H7 (cell line): ENCODE measurements at regions not wholly inside any gene's neighbourhood (a gene's known extent, or its start where the extent isn't known, plus 50 kb on each side); places are given as distances from the start of the nearest gene placed in this dataset.

Source experiments
- DNase-seq: peaks from one replicate; pipeline ENCODE4 v3.0.0; 2012
- H3K27me3 ChIP-seq: 2 replicates; pipeline ENCODE4 v1.6.0; 2011; ENCODE audit warnings: mild to moderate bottlenecking, low read length; ENCODE audit not compliant: control insufficient read depth, insufficient read depth
- H3K36me3 ChIP-seq: replicated peaks from 2 replicates; pipeline ENCODE4 v1.5.1; 2011; ENCODE audit warnings: low read length; ENCODE audit not compliant: control insufficient read depth, insufficient read depth
- H3K4me3 ChIP-seq: 2 replicates; pipeline ENCODE4 v1.5.1; 2011; ENCODE audit warnings: low read depth, mild to moderate bottlenecking, control low read depth, low read length, moderate library complexity; ENCODE audit not compliant: insufficient read depth

DNA sequence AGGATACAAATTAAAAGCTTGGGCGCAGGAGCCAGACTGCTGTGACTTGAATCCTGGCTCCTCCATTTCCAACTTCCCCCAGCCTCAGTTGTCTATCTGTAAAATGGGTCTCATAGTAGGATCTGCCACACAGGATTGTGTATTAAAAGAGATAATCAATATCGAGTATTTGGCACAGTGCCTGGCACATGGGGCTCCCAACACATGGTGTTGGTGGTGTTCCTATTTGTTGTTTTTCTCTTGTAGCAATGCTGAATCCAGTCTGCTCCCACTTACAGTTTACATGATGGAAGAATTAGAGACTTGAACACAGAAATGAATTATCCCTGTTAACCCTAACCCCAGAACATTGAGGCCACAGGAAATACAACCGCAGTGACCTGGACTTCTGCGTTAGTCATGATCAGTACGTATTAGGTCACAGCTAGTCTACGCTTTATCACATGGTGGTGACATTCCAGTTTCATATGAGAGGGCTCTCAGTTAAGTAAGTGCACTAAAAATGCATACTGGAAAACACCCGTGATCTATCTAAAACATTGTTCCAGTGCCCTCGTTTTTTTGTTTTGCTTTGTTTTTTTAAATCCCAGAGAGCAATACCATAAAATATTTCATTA lies 169.5 kb upstream of the KLF14 start:
- Histone ChIP-seq H3K4me3 (no peak overlapping the region), H3K36me3 (no peaks in the 10 kb centered on the region), H3K27me3 (no peaks in the 10 kb centered on the region)
- DNase-seq, result no peak

DNA sequence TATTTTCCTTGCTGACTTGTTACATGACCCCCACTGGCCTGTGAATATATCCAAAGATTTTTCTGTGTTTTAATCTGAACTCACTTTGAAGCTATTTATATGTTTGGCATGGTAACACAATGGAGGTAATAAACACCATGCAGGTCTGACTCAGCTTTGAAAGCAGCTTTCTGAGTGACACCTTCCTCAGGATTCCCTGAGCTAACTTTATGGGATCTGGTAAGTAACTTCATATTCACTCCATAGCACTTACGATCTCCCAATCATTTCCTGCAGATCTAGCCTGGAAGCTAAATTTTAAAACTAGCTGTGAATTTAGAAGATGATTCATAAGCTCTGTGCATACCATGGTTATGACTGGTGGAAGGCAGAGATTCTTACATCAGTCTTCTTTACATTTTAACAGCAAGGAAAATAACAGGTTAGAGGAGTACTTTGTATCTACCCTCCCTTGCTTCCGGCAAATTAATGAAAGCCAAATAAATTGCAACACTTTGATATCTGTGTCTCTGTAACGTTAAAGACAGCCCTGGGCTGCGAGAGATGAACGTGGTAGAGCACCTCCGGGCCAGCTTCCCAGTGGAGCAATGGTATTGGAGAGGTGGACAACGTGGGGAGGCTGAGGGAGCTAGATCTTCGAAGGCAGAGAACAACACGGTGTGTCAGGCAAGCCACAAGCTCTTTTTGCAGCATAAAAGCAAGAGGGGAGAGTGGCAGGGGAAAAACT lies 170.2 kb upstream of the KLF14 start:
- Histone ChIP-seq H3K36me3 (no peaks in the 10 kb centered on the region), H3K27me3 (no peaks in the 10 kb centered on the region), H3K4me3 (no peak overlapping the region)
- DNase-seq, result no peak

DNA sequence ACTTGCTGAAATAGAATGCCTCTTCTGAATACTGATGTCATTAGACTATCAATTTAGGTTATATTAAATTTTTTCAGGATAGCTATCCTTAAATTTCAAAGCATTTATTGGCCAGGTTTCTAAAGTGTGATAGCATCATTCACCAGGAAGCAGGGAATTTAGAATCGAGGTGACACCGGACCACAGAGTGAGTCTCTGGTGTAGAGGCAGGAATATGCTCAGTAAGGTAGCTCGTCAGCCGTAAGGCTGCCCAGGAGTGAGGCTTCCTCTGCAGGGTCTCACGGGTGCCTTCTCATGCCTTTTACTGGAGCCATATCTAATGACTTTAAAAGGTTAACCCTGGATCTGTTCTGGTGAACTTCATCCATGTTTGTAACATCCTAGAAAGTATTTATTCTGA lies 170.8 kb upstream of the KLF14 start:
- Histone ChIP-seq H3K36me3 (no peaks in the 10 kb centered on the region), H3K4me3 (no peak overlapping the region), H3K27me3 (no peaks in the 10 kb centered on the region)
- no peak for DNase-seq

DNA sequence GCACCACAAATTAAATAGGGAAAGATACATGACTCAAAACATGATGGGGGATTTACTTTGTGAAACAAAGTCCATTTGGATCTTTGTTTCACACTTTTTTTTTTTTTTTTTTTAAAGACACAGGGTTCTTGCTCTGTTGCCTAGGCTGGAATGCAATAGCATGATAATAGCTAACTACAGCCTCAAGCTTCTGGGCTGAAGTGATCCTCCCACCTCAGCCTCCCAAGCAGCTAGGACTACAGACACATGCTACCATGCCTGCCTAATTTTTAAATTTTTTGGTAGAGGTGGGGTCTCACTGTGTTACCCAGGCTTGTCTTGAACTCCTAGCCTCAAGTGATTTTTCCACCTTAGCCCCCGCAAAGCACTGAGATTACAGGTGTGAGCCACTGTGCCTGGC lies 172.6 kb upstream of the KLF14 start:
- no peaks in the 10 kb centered on the region for H3K36me3 ChIP-seq
- H3K4me3 ChIP-seq, result no peak overlapping the region
- no peaks in the 10 kb centered on the region for H3K27me3 ChIP-seq
- DNase-seq, result no peak

DNA sequence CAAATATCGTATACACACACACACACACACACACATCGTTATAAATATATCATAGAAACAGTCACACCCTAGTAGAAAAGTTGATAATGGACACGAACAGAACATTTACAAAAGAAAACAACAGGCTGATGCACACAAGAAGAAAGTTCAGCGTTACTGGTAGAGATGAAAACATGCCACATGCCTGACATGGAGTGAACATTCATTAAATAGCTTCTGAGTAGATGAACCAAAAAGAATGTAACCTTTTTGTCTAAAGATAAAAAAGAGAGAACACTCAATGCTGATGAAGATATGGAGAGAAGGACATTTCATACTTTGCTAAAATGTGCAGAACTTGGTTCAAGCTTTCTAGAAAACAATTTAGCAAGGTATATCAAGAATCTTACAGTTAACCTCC lies 173.4 kb upstream of the KLF14 start:
- Histone ChIP-seq H3K27me3 (no peaks in the 10 kb centered on the region), H3K4me3 (no peak overlapping the region), H3K36me3 (no peaks in the 10 kb centered on the region)
- no peak for DNase-seq

DNA sequence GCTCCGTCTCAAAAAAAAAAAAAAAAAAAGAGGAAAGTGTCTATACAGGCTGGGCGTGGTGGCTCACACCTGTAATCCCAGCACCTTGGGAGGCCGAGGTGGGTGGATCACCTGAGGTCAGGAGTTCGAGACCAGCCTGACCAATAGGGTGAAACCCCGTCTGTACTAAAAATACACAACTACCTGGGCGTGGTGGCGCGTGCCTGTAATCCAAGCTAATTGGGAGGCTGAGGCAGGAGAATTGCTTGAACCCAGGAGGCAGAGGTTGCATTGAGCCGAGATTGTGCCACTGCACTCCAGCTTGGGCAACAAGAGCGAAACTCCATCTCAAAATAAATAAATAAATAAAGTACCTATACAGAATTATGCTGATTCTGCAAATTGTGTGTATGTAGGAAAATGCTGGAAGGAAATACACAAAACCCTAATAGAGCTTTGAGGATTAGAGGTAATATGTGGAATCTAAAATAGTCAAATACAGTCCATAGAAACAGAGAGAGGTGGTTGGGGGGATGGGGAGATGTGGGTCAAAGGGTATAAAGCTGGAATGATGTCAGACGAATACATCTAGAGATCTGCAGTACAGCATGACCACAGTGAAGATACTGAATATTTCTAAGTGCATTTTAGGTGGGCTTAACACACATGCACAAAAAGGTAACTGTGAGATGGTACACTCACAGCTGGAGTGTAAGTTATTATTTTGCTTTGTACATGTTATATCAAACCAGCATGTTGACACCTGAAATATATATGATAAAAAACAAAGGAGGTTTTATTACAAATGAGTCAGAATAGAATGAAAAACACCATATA lies 174.5 kb upstream of the KLF14 start:
- no peaks in the 10 kb centered on the region for H3K27me3 ChIP-seq
- H3K36me3 ChIP-seq, result no peaks in the 10 kb centered on the region
- H3K4me3 ChIP-seq, result no peak overlapping the region
- DNase-seq, result no peak

DNA sequence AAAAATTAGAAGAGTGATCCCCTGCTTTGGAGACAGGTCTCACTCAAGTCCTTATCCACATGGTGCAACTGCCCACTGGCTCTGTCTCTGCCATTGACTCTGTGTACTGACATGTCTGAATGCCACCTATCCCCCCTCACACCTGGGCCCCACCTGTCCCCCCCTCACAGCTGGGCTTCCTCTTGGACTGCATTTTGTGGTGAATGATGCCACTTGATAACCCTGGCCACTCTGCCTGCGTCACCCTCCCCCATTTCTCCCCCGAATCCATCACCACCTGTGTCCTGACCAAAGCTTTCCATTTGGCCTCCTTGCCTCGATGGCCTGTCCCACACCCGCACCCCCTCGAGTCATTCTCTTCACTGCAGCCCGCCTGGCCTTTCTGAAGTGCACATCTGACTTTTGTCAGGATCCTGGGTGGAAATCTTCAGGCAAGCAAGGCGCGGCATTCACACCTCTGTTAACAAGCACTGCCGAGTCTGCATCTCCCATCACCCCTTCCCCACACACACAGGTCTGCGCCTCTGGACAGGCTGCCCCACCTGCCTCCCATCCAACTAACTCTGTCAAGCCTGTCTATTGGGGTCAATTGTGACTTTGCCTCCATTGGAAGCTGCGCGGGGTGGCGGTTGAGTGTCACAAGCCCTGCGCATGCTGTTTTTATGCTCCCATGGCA lies 175.3 kb upstream of the KLF14 start:
- Histone ChIP-seq H3K27me3 (no peaks in the 10 kb centered on the region), H3K4me3 (no peak overlapping the region), H3K36me3 (no peaks in the 10 kb centered on the region)
- DNase-seq, result no peak

DNA sequence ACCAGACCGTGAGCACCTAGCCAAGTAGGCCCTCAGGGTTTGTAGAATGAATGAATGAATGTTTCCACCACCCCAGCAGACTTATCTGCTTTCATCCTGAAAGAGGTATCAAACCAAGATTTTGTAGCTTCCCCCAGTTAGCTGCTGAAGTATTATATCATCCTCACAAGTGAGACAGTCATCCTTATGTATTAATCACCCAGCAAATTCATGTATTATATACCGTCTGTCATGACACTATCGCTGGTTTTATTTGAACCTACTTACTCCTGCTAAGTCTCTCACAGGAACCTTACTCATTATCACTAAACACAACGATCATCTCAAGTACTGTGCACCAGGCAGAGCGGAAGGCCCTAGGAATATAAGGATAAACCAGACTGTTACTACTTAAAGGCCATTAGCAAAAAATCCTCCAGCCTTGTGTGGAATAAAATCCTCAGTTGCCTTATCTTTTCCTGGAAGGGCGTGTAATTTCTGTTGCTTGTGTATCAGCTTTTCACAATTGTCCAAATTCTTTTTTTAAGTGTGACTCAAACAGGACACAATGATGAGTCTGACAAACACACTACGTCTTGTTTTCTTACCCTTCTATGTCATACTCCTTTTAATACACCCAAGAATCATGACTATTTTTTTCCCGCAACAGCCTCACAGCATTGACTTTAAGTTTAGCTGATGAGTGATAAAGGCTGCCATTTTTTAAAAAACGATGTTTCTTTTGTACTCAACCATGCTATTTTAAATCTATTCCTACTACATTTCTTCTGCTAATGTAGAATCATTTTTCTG lies 176.1 kb upstream of the KLF14 start:
- DNase-seq, result no peak
- Histone ChIP-seq H3K4me3 (no peak overlapping the region), H3K27me3 (no peaks in the 10 kb centered on the region), H3K36me3 (no peaks in the 10 kb centered on the region)

DNA sequence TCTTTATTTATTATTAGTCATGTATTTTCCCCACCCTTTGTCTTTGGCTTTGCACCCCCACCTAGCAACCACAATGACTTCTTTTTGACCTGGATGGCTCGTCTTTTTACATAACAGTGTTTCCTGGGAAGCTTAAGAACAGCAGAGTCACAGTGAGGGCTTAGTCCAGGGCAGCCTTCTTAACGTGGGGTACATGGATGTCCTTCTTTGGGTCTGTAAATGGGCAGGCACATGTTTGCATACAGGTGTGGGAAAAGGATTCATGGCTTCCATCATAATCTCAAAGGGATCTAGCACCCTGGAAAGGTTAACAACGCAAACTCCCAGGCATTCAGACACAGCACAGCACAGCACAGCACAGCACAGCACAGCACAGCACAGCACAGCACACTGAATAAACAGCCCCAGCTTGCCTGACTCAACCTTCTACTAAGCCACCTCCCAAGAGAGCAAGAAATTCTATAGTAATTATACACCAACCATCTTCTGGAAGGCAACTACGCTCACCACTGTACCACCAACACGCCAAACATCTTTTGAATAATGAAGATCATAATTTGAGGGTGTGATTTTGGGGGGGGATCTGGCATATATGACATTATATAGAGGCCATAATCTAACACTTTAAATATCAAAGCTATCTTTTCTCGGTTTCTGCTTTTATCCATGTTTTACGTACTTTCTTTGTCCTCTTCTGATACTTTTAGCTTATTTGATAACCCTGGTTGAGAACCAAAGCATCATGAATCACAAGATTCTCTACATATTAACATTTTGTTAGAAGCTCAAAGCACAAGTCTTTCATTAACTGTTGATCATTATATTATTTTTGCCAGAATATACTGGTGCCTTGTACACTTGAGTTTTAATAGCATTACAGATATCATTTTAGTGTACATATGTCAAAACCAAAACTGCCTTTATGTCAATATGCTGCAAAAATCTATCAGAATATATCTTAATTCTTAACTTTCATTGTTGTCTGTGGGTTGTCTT lies 177.2 kb upstream of the KLF14 start:
- Histone ChIP-seq H3K27me3 (no peaks in the 10 kb centered on the region), H3K36me3 (no peaks in the 10 kb centered on the region), H3K4me3 (no peak overlapping the region)
- peak; percentile 39 for DNase-seq

DNA sequence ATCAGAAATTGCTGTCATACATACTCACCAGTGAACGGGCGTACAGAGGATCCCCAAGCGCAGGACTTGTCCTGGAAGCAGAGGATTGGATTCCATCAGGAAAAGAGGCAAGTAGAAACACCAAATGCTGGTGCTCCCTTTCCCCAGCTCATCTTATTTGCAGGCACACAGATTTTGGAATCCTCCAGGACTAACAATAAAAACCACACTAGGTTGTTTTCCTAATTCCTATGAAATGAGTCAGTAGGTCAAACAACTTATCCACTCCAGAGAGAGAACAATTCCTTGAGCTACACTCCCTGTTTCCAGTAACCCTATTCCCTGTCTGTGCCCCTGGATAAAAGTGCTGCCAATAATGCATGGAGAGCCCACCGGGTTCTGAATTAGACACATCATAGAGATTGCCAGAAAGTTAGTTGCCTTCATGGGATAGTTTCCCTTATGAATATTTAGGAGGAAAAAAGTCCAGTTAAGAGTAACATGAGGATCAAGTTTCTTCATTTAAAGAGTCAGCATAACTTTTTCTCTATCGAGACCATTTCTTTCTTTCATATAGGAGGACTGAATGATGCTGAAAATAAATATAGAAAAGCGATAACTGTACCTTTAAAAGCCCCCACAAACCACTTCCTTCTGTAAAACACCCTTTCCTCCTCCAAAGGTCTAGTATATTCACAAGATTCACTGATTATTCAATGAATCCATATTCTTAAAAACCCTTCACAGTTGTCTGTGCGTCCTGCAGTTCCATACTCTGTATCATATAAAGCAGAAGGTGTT lies 178.3 kb upstream of the KLF14 start:
- Histone ChIP-seq H3K36me3 (no peaks in the 10 kb centered on the region), H3K4me3 (no peak overlapping the region), H3K27me3 (no peaks in the 10 kb centered on the region)
- DNase-seq, result no peak

DNA sequence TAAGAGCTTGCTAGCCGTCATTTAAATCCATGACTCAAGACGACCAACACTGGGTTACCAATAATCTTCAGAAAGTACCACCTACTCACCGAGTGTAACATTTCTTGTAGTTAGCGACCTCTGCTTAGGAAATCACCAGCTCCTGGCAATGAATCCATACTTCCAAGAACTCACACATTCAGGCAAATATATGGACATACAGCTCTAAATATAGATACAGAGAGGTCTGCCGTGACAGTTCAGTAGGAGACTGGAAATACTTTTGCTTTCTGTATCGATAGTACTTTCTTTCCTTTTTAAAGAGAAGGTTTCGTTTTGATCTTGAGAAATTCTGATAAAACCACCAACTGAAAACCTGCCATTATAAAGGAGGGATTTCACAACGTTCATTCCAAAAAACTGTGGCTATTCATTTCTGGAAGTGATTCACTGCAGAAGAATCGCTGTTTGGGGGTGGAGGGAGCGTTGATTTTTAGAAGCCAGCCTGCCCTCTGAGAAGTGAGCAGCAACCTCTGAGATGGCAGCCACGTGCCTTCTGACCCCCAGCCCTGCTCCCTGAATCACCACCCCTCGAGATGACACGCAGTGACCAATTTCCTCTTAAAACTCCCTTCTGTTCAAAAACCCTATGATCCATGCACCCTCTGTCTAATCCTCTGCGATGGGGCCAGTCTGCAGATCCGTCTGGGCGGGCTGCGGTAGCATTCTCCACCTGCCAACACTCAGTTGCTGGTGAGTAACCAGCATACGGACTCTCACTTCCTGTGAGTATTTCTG lies 179.0 kb upstream of the KLF14 start:
- Histone ChIP-seq H3K27me3 (no peaks in the 10 kb centered on the region), H3K4me3 (no peak overlapping the region), H3K36me3 (no peaks in the 10 kb centered on the region)
- DNase-seq, result no peak
